ENCODE measurements at regions not wholly inside any gene's neighbourhood (a gene's known extent, or its start where the extent isn't known, plus 50 kb on each side); places are given as distances from the start of the nearest gene placed in this dataset.

- no peak for DNase-seq (ENCODE audit: low spot score)
Measured at GRCh38 chr11:64501500-64502427, 54.0 kb upstream of the SLC22A11 start.

GRCh38 chr11:64502634-64503033 lies 53.1 kb upstream of the SLC22A11 start:
- no peak for DNase-seq (ENCODE audit: low spot score)

- no peak for DNase-seq (ENCODE audit: low spot score)
Measured at GRCh38 chr11:64503186-64503753, 52.5 kb upstream of the SLC22A11 start.

- no peak for DNase-seq (ENCODE audit: low spot score)
Measured at GRCh38 chr11:64504999-64505398, 50.7 kb upstream of the SLC22A11 start.
